Caki2 (cell line): ENCODE measurements at regions not wholly inside any gene's neighbourhood (a gene's known extent, or its start where the extent isn't known, plus 50 kb on each side); places are given as distances from the start of the nearest gene placed in this dataset.

Experiments used
- DNase-seq: peaks from one replicate; pipeline ENCODE4 v3.0.0-alpha.2; 2015; ENCODE audit warnings: low read depth
- in situ Hi-C: cut with HindIII; loops from 2 replicates; pipeline ENCODE4 v1.10.0; 2016; ENCODE audit warnings: low sequenced_read_pairs, low pct_unique_long_range_greater_than_20kb, mixed read lengths

GRCh38 chr7:94244760-94245159 is 149.9 kb upstream of the COL1A2 start:
- in situ Hi-C loops: no loop called here
- no peak for DNase-seq

GRCh38 chr7:94245500-94245899 is 149.2 kb upstream of the COL1A2 start:
- no peak for DNase-seq
- in situ Hi-C loops: no loop called here

- in situ Hi-C loops: no loop called here
- DNase-seq: no peak
Observed at GRCh38 chr7:94247970-94248369, 146.7 kb upstream of the COL1A2 start.

- in situ Hi-C loops: no loop called here
- DNase-seq: no peak
Observed at GRCh38 chr7:94249631-94250030, 145.1 kb upstream of the COL1A2 start.

GRCh38 chr7:94250124-94250523 is 144.6 kb upstream of the COL1A2 start:
- in situ Hi-C loops: no loop called here
- DNase-seq: no peak

GRCh38 chr7:94250987-94251386 is 143.7 kb upstream of the COL1A2 start:
- DNase-seq: peak; percentile 3
- in situ Hi-C loops: no loop called here

- in situ Hi-C loops: no loop called here
- DNase-seq: no peak
Observed at GRCh38 chr7:94252124-94252523, 142.6 kb upstream of the COL1A2 start.

GRCh38 chr7:94252971-94253370 is 141.7 kb upstream of the COL1A2 start:
- in situ Hi-C loops: no loop called here
- DNase-seq: no peak

GRCh38 chr7:94253686-94254085 is 141.0 kb upstream of the COL1A2 start:
- in situ Hi-C loops: no loop called here
- DNase-seq: no peak

- in situ Hi-C loops: no loop called here
- no peak for DNase-seq
Observed at GRCh38 chr7:94258418-94259300, 136.0 kb upstream of the COL1A2 start.

GRCh38 chr7:94261067-94261466 is 133.6 kb upstream of the COL1A2 start:
- in situ Hi-C loops: no loop called here
- DNase-seq: no peak

- no peak for DNase-seq
- in situ Hi-C loops: no loop called here
Observed at GRCh38 chr7:94264756-94265155, 129.9 kb upstream of the COL1A2 start.

- in situ Hi-C loops: no loop called here
- DNase-seq: no peak
Observed at GRCh38 chr7:94265456-94265855, 129.2 kb upstream of the COL1A2 start.

- in situ Hi-C loops: no loop called here
- DNase-seq: no peak
Observed at GRCh38 chr7:94266238-94266644, 128.5 kb upstream of the COL1A2 start.

- in situ Hi-C loops: no loop called here
- DNase-seq: no peak
Observed at GRCh38 chr7:94270772-94271171, 123.9 kb upstream of the COL1A2 start.

- DNase-seq: no peak
- in situ Hi-C loops: no loop called here
Observed at GRCh38 chr7:94272821-94273583, 121.7 kb upstream of the COL1A2 start.

GRCh38 chr7:94274828-94275227 is 119.9 kb upstream of the COL1A2 start:
- no peak for DNase-seq
- in situ Hi-C loops: no loop called here

GRCh38 chr7:94276027-94276426 is 118.7 kb upstream of the COL1A2 start:
- DNase-seq: no peak
- in situ Hi-C loops: no loop called here

GRCh38 chr7:94276795-94277194 is 117.9 kb upstream of the COL1A2 start:
- in situ Hi-C loops: no loop called here
- DNase-seq: peak; percentile 42

GRCh38 chr7:94277236-94277635 is 117.5 kb upstream of the COL1A2 start:
- in situ Hi-C loops: no loop called here
- no peak for DNase-seq
